Esophagus squamous epithelium (tissue), 4 donors: ENCODE measurements at regions not wholly inside any gene's neighbourhood (a gene's known extent, or its start where the extent isn't known, plus 50 kb on each side); places are given as distances from the start of the nearest gene placed in this dataset.

Source experiments
- CTCF ChIP-seq, 6 experiments: fragments of 450-650 bp in 4 of 6; fragments of 200-600 bp in 2 of 6; sonication (generic) in 2 of 6; IDR thresholded peaks; one replicate each; pipeline ENCODE4 v1.5.1; 2016 to 2019; ENCODE audit warnings: antibody characterized with exemption in 6 of 6, mild to moderate bottlenecking in 4 of 6, moderate library complexity in 4 of 6
- POLR2A ChIP-seq, 4 donors: fragments of 450-650 bp; IDR thresholded peaks; one replicate each; pipeline ENCODE4 v1.6.1; 2017; ENCODE audit warnings: antibody characterized with exemption in 4 of 4, mild to moderate bottlenecking in 4 of 4, moderate library complexity in 3 of 4

GRCh38 chr4:80126435-80126834, 53.4 kb upstream of the ANTXR2 start:
- TF ChIP-seq CTCF (IDR thresholded peaks at IDR 0.05) (no peak), POLR2A (IDR thresholded peaks at IDR 0.05) (no peak)
